ENCODE measurements at regions not wholly inside any gene's neighbourhood (a gene's known extent, or its start where the extent isn't known, plus 50 kb on each side); places are given as distances from the start of the nearest gene placed in this dataset.

- TF ChIP-seq SIN3A (IDR thresholded peaks at IDR 0.05; ENCODE audit: borderline replicate concordance, low read depth, low read length): no peak
- TF ChIP-seq ZNF674 (CRISPR knock-in tag; IDR thresholded peaks at IDR 0.05; ENCODE audit: low read depth): no peak
- no peak for TF ChIP-seq HMG20B (CRISPR knock-in tag; conservative IDR thresholded peaks at IDR 0.05)
- TF ChIP-seq, protein P1, sequence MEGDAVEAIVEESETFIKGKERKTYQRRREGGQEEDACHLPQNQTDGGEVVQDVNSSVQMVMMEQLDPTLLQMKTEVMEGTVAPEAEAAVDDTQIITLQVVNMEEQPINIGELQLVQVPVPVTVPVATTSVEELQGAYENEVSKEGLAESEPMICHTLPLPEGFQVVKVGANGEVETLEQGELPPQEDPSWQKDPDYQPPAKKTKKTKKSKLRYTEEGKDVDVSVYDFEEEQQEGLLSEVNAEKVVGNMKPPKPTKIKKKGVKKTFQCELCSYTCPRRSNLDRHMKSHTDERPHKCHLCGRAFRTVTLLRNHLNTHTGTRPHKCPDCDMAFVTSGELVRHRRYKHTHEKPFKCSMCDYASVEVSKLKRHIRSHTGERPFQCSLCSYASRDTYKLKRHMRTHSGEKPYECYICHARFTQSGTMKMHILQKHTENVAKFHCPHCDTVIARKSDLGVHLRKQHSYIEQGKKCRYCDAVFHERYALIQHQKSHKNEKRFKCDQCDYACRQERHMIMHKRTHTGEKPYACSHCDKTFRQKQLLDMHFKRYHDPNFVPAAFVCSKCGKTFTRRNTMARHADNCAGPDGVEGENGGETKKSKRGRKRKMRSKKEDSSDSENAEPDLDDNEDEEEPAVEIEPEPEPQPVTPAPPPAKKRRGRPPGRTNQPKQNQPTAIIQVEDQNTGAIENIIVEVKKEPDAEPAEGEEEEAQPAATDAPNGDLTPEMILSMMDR (CRISPR knock-in tag; IDR thresholded peaks at IDR 0.05): no peak
- TF ChIP-seq KAT2B (IDR thresholded peaks at IDR 0.05; ENCODE audit: borderline replicate concordance, low read depth, low read length): no peak
Observed at GRCh38 chr2:194815475-194815874, 841.6 kb upstream of the SLC39A10 start.
